ENCODE measurements at regions not wholly inside any gene's neighbourhood (a gene's known extent, or its start where the extent isn't known, plus 50 kb on each side); places are given as distances from the start of the nearest gene placed in this dataset.
"Not testable (repeated sequence)": the region's sequence is repeated elsewhere in the genome, so short reads cannot be mapped to it uniquely, and the experiment has no call there.

- H4K5ac ChIP-seq (ENCODE audit: low read depth, low read length); BruUV-seq (replicated peaks); H3K23ac ChIP-seq (ENCODE audit: low read depth, low read length); H4K20me1 ChIP-seq (ENCODE audit: insufficient read depth, low read length); H3K18ac ChIP-seq (ENCODE audit: low read depth, low read length); H2BK20ac ChIP-seq (ENCODE audit: low read depth, low read length); H4K91ac ChIP-seq (ENCODE audit: insufficient read depth, low read depth, low read length); H3K79me1 ChIP-seq (ENCODE audit: low read depth in 1 of 2, low read length in 2 of 2); dilution Hi-C loops (cut with HindIII; ENCODE audit: low sequenced_read_pairs, unreplicated experiment); H3K14ac ChIP-seq (replicated peaks; ENCODE audit: low read depth, low read length); H3K36me3 ChIP-seq (ENCODE audit: control insufficient read depth, insufficient read depth, low read length); H4K8ac ChIP-seq (ENCODE audit: low read depth in 2 of 2, low read length in 2 of 2); H2AFZ ChIP-seq (replicated peaks; ENCODE audit: low read length, poor library complexity); H2AK9ac ChIP-seq (replicated peaks; ENCODE audit: low read depth, low read length, poor library complexity); POLR2A ChIA-PET (ENCODE audit: unreplicated experiment); H3K9me1 ChIP-seq (ENCODE audit: insufficient read depth, low read length); H2BK5ac ChIP-seq (ENCODE audit: low read depth, low read length, poor library complexity, severe bottlenecking); H2BK120ac ChIP-seq (ENCODE audit: low read depth, low read length); H3K4ac ChIP-seq (ENCODE audit: low read depth, low read length); H3K4me1 ChIP-seq (ENCODE audit: control insufficient read depth, insufficient read depth, low read length); H2BK15ac ChIP-seq (ENCODE audit: low read depth, low read length); H2AK5ac ChIP-seq (ENCODE audit: low read depth, low read length); ATAC-seq (ENCODE audit: low read depth); H3K9ac ChIP-seq (ENCODE audit: low read depth, low read length); H3K56ac ChIP-seq (ENCODE audit: extremely low read depth, insufficient read depth, low read length); intact Hi-C loops (cut with micrococcal nuclease); H3K27ac ChIP-seq (ENCODE audit: insufficient read depth, low read length); H3K4me2 ChIP-seq (ENCODE audit: low read depth, low read length); in situ Hi-C loops (cut with MboI; ENCODE audit: low sequenced_read_pairs); DNase-seq; H3K4me3 ChIP-seq (ENCODE audit: insufficient read depth, low read depth, low read length): not testable (repeated sequence)
- Histone ChIP-seq H3K27me3 (ENCODE audit: control insufficient read depth, insufficient read depth, low read length) (peaks cover 12% of the 10 kb centered on the region), H3K9me3 (ENCODE audit: control insufficient read depth, insufficient read depth, low read length) (peaks cover 16% of the 10 kb centered on the region)
- WGBS, 2 experiments (ENCODE audit: extremely low coverage in 2 of 2, insufficient read length in 1 of 2) = 57% methylated on average over 3 of the region's 5 CpGs; no CpG with 5 or more reads in 1 of the 2 experiments
- CTCF ChIA-PET = interaction anchor here (0.5 kb wide), 1 partner anchor 43 kb away, joined by 3 read pairs; no protein-coding TSS in a partner anchor
Observed at GRCh38 chr14:103235506-103235905, 98.5 kb upstream of the EIF5 start.
